NB4 (cell line): ENCODE measurements at regions not wholly inside any gene's neighbourhood (a gene's known extent, or its start where the extent isn't known, plus 50 kb on each side); places are given as distances from the start of the nearest gene placed in this dataset.

ENCODE experiments used
- CTCF ChIP-seq: IDR thresholded peaks from one replicate; pipeline ENCODE4 v1.5.1; 2012; ENCODE audit warnings: low read depth, low read length
- POLR2A ChIP-seq: IDR thresholded peaks from 2 replicates; pipeline ENCODE4 v1.6.1; 2011; ENCODE audit warnings: mild to moderate bottlenecking; ENCODE audit not compliant: insufficient read length; ENCODE audit errors: extremely low read depth

- TF ChIP-seq CTCF = no peak
- TF ChIP-seq POLR2A = no peak
Observed at GRCh38 chr10:123361832-123362231, 207.6 kb downstream of the BUB3 start.
